Stomach (tissue), 8 donors: ENCODE measurements at regions not wholly inside any gene's neighbourhood (a gene's known extent, or its start where the extent isn't known, plus 50 kb on each side); places are given as distances from the start of the nearest gene placed in this dataset.

Source experiments
- DNase-seq, 2 donors: peaks; one replicate each; pipeline versions ENCODE4 v3.0.0 to v3.0.0-alpha.2; 2013 to 2019
- H3K27ac ChIP-seq, 5 donors: fragments of 200-600 bp in 4 of 5; sonication (generic) in 4 of 5; one replicate each; pipeline ENCODE4 v1.5.1; 2013 to 2019; ENCODE audit warnings: mild to moderate bottlenecking in 1 of 5, moderate library complexity in 1 of 5
- H3K27me3 ChIP-seq, 3 donors: fragments of 200-600 bp; sonication (generic); one replicate each; pipeline ENCODE4 v1.5.1; 2017 to 2019; ENCODE audit warnings: mixed run types in 1 of 3
- H3K36me3 ChIP-seq, 4 donors: fragments of 200-600 bp; sonication (generic); 1 replicate in 3 of 4; 2 replicates in 1 of 4; pipeline ENCODE4 v1.5.1; 2016 to 2019
- H3K4me1 ChIP-seq, 4 donors: fragments of 200-600 bp; sonication (generic); one replicate each; pipeline ENCODE4 v1.5.1; 2016 to 2019
- H3K4me3 ChIP-seq, 4 donors: fragments of 200-600 bp; sonication (generic) in 3 of 4; one replicate each; pipeline ENCODE4 v1.5.1; 2016 to 2019; ENCODE audit warnings: mild to moderate bottlenecking in 1 of 4
- H3K9me3 ChIP-seq, 4 donors: fragments of 200-600 bp; sonication (generic); one replicate each; pipeline ENCODE4 v1.5.1; 2016 to 2019
- CTCF ChIP-seq, 7 experiments: fragments of 450-650 bp in 4 of 7; fragments of 200-600 bp in 3 of 7; sonication (generic) in 3 of 7; IDR thresholded peaks; one replicate each; pipeline ENCODE4 v1.5.1; 2016 to 2019; ENCODE audit warnings: antibody characterized with exemption in 7 of 7, control low read depth in 2 of 7, mild to moderate bottlenecking in 1 of 7
- EP300 ChIP-seq: sonication (generic); formaldehyde crosslinking; IDR thresholded peaks from one replicate; pipeline ENCODE4 v1.6.1; 2017; ENCODE audit warnings: antibody characterized with exemption
- POLR2A ChIP-seq, 4 donors: fragments of 450-650 bp; IDR thresholded peaks; one replicate each; pipeline ENCODE4 v1.6.1; 2016; ENCODE audit warnings: antibody characterized with exemption in 4 of 4, control low read depth in 2 of 4, mild to moderate bottlenecking in 1 of 4, moderate library complexity in 1 of 4
- POLR2AphosphoS5 ChIP-seq, 3 donors: sonication (generic); formaldehyde crosslinking; IDR thresholded peaks; one replicate each; pipeline ENCODE4 v1.6.1; 2016; ENCODE audit warnings: antibody characterized with exemption in 3 of 3
- WGBS, 5 donors: extraction: QIAGEN DNeasy Blood & Tissue Kit in 3 of 5; methylation state at CpG; one replicate each; pipeline versions ENCODE4 v1.1.5 to v1.1.7; 2013 to 2018; 5-methylcytosine and 5-hydroxymethylcytosine counted together
- intact Hi-C: fragments of 100-400 bp; cut with DNase I; formaldehyde crosslinking; loops from one replicate; pipeline ENCODE4 v1.15.1; 2023; ENCODE audit warnings: low total_unique reads
- donor health status: healthy with polysubstance abuse.
- donor health status: Bipolar disorder and iron deficiency.
- donor health status: healthy.

- WGBS, 5 donors: 51 to 74% (median 70%) methylated on average over 3 of the region's 3 CpGs
- intact Hi-C loops: no loop called here
- peak overlapping the region in 1 of 5 donors; percentile 23 for H3K27ac ChIP-seq
Measured at GRCh38 chr6:47130086-47130485, 88.0 kb upstream of the ADGRF1 start.

GRCh38 chr6:47129129-47129528, 87.0 kb upstream of the ADGRF1 start:
- Histone ChIP-seq H3K27me3 (no peaks in the 10 kb centered on the region), H3K27ac (peak overlapping the region in 2 of 5 donors; percentile 7 to 24), H3K9me3 (no peaks in the 10 kb centered on the region), H3K4me3 (no peak overlapping the region), H3K4me1 (peaks cover 5 to 58% (median 29%) of the 10 kb centered on the region in 4 donors), H3K36me3 (no peaks in the 10 kb centered on the region)
- TF ChIP-seq CTCF (IDR thresholded peaks at IDR 0.05) (no peak), EP300 (no peak), POLR2A (IDR thresholded peaks at IDR 0.05) (no peak), POLR2AphosphoS5 (IDR thresholded peaks at IDR 0.05) (no peak)
- WGBS, 5 donors: 70 to 100% (median 81%) methylated on average over 1 of the region's 1 CpG
- intact Hi-C loops: no loop called here
- no peak for DNase-seq

More at GRCh38 chr6:47130086-47130485, 88.0 kb upstream of the ADGRF1 start:
- no peaks in the 10 kb centered on the region for H3K9me3 ChIP-seq
- no peaks in the 10 kb centered on the region for H3K36me3 ChIP-seq
- H3K4me1 ChIP-seq: peaks cover 9 to 67% (median 34%) of the 10 kb centered on the region in 4 donors
- H3K4me3 ChIP-seq: no peak overlapping the region
- peak in 1 of 2 donors; percentile 33 for DNase-seq
- H3K27me3 ChIP-seq: no peaks in the 10 kb centered on the region
- TF ChIP-seq EP300 (no peak), CTCF (IDR thresholded peaks at IDR 0.05) (no peak), POLR2AphosphoS5 (IDR thresholded peaks at IDR 0.05) (no peak), POLR2A (IDR thresholded peaks at IDR 0.05) (no peak)

- DNase-seq: peak in 1 of 2 donors; percentile 80
- intact Hi-C loops: no loop called here
- WGBS, 5 donors: 43 to 51% (median 46%) methylated on average over 5 of the region's 5 CpGs
- Histone ChIP-seq H3K4me3 (no peak overlapping the region), H3K4me1 (peaks cover 0 to 35% (median 20%) of the 10 kb centered on the region in 4 donors), H3K27me3 (no peaks in the 10 kb centered on the region), H3K36me3 (no peaks in the 10 kb centered on the region), H3K27ac (no peak overlapping the region), H3K9me3 (no peaks in the 10 kb centered on the region)
- no peak for TF ChIP-seq POLR2A (IDR thresholded peaks at IDR 0.05)
- no peak for TF ChIP-seq POLR2AphosphoS5 (IDR thresholded peaks at IDR 0.05)
- TF ChIP-seq EP300: no peak
- TF ChIP-seq CTCF (IDR thresholded peaks at IDR 0.05): no peak
Measured at GRCh38 chr6:47126647-47127391, 84.7 kb upstream of the ADGRF1 start.

- no peaks in the 10 kb centered on the region for H3K9me3 ChIP-seq
- H3K4me3 ChIP-seq: no peak overlapping the region
- no peaks in the 10 kb centered on the region for H3K4me1 ChIP-seq
- no peak overlapping the region for H3K27ac ChIP-seq
- H3K36me3 ChIP-seq: no peaks in the 10 kb centered on the region
- H3K27me3 ChIP-seq: no peaks in the 10 kb centered on the region
- no peak for DNase-seq
- intact Hi-C loops: no loop called here
- TF ChIP-seq POLR2AphosphoS5 (IDR thresholded peaks at IDR 0.05): no peak
- TF ChIP-seq CTCF (IDR thresholded peaks at IDR 0.05): no peak
- TF ChIP-seq POLR2A (IDR thresholded peaks at IDR 0.05): no peak
- TF ChIP-seq EP300: no peak
Measured at GRCh38 chr6:47118611-47119010, 76.5 kb upstream of the ADGRF1 start.
